ENCODE measurements at regions not wholly inside any gene's neighbourhood (a gene's known extent, or its start where the extent isn't known, plus 50 kb on each side); places are given as distances from the start of the nearest gene placed in this dataset.

- no peak for TF ChIP-seq CTCF (conservative IDR thresholded peaks at IDR 0.05; ENCODE audit: low read length)
- TF ChIP-seq EZH2phosphoT487 (IDR thresholded peaks at IDR 0.05; ENCODE audit: borderline replicate concordance): no peak
Measured at GRCh38 chr3:56914646-56915045, 112.9 kb upstream of the ARHGEF3 start.
